Gastroesophageal sphincter (tissue), 4 donors: ENCODE measurements at regions not wholly inside any gene's neighbourhood (a gene's known extent, or its start where the extent isn't known, plus 50 kb on each side); places are given as distances from the start of the nearest gene placed in this dataset.
"Not testable (repeated sequence)": the region's sequence is repeated elsewhere in the genome, so short reads cannot be mapped to it uniquely, and the experiment has no call there.

Source experiments
- ATAC-seq: fragments of 150-250 bp; one replicate; pipeline ENCODE4 v1.9.1; 2016; ENCODE audit warnings: mild to moderate bottlenecking, moderate library complexity
- H3K27ac ChIP-seq, 4 donors: fragments of 200-600 bp; sonication (generic) in 3 of 4; 1 replicate in 3 of 4; 2 replicates in 1 of 4; pipeline ENCODE4 v1.5.1; 2016 to 2019
- H3K27me3 ChIP-seq: fragments of 200-600 bp; sonication (generic); one replicate; pipeline ENCODE4 v1.5.1; 2019
- H3K36me3 ChIP-seq, 2 donors: fragments of 200-600 bp; sonication (generic); one replicate each; pipeline ENCODE4 v1.5.1; 2019; ENCODE audit warnings: control low read depth in 1 of 2
- H3K4me1 ChIP-seq, 3 donors: fragments of 200-600 bp; sonication (generic); 1 replicate in 2 of 3; 2 replicates in 1 of 3; pipeline ENCODE4 v1.5.1; 2016 to 2019; ENCODE audit warnings: control low read depth in 2 of 3
- H3K4me3 ChIP-seq, 2 donors: fragments of 200-600 bp; sonication (generic); one replicate each; pipeline ENCODE4 v1.5.1; 2019; ENCODE audit warnings: mild to moderate bottlenecking in 1 of 2, moderate library complexity in 1 of 2
- H3K9me3 ChIP-seq, 3 donors: fragments of 200-600 bp; sonication (generic); one replicate each; pipeline ENCODE4 v1.5.1; 2017 to 2019; ENCODE audit warnings: control low read depth in 2 of 3
- EP300 ChIP-seq: sonication (generic); formaldehyde crosslinking; IDR thresholded peaks from one replicate; pipeline ENCODE4 v1.6.1; 2017; ENCODE audit warnings: antibody characterized with exemption, mild to moderate bottlenecking
- POLR2A ChIP-seq, 2 donors: fragments of 450-650 bp; IDR thresholded peaks; one replicate each; pipeline ENCODE4 v1.6.1; 2017; ENCODE audit warnings: antibody characterized with exemption in 2 of 2, mild to moderate bottlenecking in 2 of 2, moderate library complexity in 1 of 2
- POLR2AphosphoS5 ChIP-seq: sonication (generic); formaldehyde crosslinking; IDR thresholded peaks from one replicate; pipeline ENCODE4 v1.6.1; 2017; ENCODE audit warnings: antibody characterized with exemption
- WGBS, 2 donors: methylation state at CpG; one replicate each; pipeline ENCODE4 v1.1.5; 2018; ENCODE audit warnings: low coverage in 1 of 2; 5-methylcytosine and 5-hydroxymethylcytosine counted together
- TF ChIP-seq, protein P1 (sequence below), 4 experiments: fragments of 200-600 bp in 2 of 4; fragments of 450-650 bp in 2 of 4; sonication (generic) in 1 of 4; IDR thresholded peaks; one replicate each; pipeline ENCODE4 v1.5.1; 2017 to 2019; ENCODE audit warnings: antibody characterized with exemption in 4 of 4, mild to moderate bottlenecking in 2 of 4, moderate library complexity in 2 of 4

DNA sequence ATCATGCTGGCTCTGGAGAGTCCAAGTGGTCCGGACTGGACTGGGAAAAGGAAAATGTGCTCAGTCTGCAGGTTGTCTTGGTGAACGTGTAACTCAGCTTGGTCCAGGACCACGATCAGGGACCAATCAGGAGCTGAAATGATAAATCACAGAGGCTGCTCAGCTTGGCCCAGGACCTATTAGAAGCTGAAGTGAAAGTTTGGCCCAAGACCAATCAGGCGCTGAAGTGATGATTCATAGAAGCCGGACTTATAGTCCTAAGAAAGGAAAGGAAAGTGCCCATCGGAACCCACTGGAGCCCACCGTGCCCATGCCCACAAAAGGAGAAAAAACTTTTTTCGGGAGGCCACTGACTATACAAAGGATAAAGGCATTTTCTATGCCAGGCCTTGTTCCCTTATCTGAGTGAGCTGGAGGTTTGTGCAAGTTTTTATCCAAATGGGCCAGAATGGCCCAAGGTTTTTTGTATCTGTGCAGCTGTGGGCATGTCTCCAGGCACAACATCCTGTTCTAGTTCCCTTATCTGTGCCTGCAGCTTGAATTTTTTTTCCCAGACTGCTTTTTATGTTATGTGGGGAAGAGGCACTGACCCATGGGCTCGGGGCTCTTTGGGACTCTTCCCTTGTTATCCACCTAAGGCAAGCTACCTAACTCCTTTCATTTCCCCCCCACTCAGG is 194.4 kb downstream of the FAM133A start:
- WGBS, 2 donors = 77 to 87% methylated on average over 5 to 6 of the region's 9 CpGs
- no peak overlapping the region for H3K4me3 ChIP-seq
- ATAC-seq = no peak
- no peaks in the 10 kb centered on the region for H3K36me3 ChIP-seq
- H3K4me1 ChIP-seq = no peaks in the 10 kb centered on the region
- H3K27ac ChIP-seq = no peak overlapping the region
- no peaks in the 10 kb centered on the region for H3K9me3 ChIP-seq
- no peaks in the 10 kb centered on the region for H3K27me3 ChIP-seq
- TF ChIP-seq POLR2AphosphoS5 (no peak), EP300 (no peak), POLR2A (IDR thresholded peaks at IDR 0.05) (no peak)
- TF ChIP-seq, protein P1, sequence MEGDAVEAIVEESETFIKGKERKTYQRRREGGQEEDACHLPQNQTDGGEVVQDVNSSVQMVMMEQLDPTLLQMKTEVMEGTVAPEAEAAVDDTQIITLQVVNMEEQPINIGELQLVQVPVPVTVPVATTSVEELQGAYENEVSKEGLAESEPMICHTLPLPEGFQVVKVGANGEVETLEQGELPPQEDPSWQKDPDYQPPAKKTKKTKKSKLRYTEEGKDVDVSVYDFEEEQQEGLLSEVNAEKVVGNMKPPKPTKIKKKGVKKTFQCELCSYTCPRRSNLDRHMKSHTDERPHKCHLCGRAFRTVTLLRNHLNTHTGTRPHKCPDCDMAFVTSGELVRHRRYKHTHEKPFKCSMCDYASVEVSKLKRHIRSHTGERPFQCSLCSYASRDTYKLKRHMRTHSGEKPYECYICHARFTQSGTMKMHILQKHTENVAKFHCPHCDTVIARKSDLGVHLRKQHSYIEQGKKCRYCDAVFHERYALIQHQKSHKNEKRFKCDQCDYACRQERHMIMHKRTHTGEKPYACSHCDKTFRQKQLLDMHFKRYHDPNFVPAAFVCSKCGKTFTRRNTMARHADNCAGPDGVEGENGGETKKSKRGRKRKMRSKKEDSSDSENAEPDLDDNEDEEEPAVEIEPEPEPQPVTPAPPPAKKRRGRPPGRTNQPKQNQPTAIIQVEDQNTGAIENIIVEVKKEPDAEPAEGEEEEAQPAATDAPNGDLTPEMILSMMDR (IDR thresholded peaks at IDR 0.05) = no peak

DNA sequence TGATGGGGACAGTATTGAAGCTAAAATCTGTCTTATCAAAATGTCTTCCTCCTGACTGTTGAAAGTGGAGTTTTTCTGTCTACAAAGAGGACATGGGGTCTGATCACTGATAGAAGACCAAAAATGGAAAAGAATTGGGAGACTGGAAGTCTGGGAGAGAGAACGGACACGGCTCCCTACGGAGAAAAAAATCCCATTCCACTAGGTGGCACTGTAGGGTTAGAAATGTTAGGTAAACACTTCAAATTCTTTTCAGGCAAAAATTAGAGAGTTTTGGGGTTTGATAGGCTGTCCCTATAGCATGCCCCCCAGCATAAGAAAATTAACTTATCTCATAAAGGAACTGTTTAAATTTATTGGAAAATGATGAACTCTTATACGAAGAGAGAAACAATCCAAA is 200.5 kb downstream of the FAM133A start:
- Histone ChIP-seq H3K4me3 (no peak overlapping the region), H3K4me1 (no peaks in the 10 kb centered on the region), H3K27ac (no peak overlapping the region), H3K36me3 (no peaks in the 10 kb centered on the region), H3K27me3 (no peaks in the 10 kb centered on the region), H3K9me3 (no peaks in the 10 kb centered on the region)
- TF ChIP-seq EP300 (no peak), POLR2AphosphoS5 (no peak)
- TF ChIP-seq, protein P1 (IDR thresholded peaks at IDR 0.05) = peak in 1 of 4 experiments; percentile 35
- no peak for ATAC-seq
- WGBS, 2 donors = 0 to 16% methylated on average over 3 to 4 of the region's 4 CpGs

DNA sequence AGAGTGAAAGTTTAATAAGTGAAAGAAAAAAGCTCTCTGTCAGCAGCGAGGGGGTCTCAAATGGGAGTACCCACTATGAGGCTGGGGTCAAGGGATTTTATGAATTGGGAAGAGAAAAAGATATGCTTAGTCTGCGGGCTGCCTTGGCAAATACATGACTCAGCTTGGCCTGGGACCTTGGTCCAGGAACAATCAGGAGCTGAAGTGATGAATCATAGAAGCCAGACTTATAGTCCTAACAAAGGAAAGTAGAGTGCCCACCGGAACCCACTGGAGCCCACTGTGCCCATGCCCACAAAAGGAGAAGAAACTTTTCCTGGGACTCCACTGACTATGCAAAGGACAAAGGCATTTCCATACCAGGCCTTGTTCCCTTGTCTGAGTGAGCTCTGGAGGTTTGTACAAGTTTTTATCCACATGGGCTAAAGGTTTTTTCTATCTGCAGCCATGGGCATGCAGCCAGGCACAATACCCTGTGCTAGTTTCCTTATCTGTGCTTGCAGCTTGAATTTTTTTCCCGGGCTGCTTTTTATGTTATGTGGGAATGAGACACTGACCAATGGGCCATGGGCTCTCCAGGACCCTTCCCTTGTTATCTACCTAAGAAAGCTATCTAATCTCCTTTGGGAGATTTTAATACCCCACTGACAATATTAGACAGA is 201.7 kb downstream of the FAM133A start:
- H3K27me3 ChIP-seq = no peaks in the 10 kb centered on the region
- H3K36me3 ChIP-seq = no peaks in the 10 kb centered on the region
- no peak for ATAC-seq
- no peaks in the 10 kb centered on the region for H3K4me1 ChIP-seq
- H3K4me3 ChIP-seq = no peak overlapping the region
- H3K9me3 ChIP-seq = no peaks in the 10 kb centered on the region
- no peak overlapping the region for H3K27ac ChIP-seq
- no peak for TF ChIP-seq POLR2AphosphoS5
- TF ChIP-seq POLR2A (IDR thresholded peaks at IDR 0.05) = no peak
- TF ChIP-seq EP300 = no peak
- WGBS, 2 donors = 83% methylated on average over 2 to 4 of the region's 4 CpGs

DNA sequence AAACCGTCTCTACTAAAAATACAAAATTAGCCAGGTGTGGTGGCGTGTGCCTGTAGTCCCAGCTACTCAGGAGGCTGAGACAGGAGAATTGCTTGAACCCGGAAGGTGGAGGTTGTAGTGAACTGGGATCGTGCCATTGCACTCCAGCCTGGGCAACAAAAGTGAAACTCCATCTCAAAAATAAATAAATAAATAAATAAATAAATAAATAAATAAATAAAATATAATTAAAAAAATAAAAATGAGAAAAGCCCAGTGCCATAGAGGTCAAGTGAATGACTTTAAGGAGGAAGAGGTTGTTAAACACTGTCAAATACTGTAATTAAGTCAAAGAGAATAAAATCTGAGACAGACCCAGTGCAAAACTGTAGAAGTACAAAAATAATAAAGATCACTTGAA is 247.0 kb downstream of the FAM133A start:
- not testable (repeated sequence) for H3K4me1 ChIP-seq, H3K4me3 ChIP-seq, H3K27me3 ChIP-seq, H3K9me3 ChIP-seq, H3K36me3 ChIP-seq, H3K27ac ChIP-seq, ATAC-seq
- 80% methylated on average over 1 of the region's 4 CpGs; no CpG with 5 or more reads in 1 of the 2 donors for WGBS, 2 donors

DNA sequence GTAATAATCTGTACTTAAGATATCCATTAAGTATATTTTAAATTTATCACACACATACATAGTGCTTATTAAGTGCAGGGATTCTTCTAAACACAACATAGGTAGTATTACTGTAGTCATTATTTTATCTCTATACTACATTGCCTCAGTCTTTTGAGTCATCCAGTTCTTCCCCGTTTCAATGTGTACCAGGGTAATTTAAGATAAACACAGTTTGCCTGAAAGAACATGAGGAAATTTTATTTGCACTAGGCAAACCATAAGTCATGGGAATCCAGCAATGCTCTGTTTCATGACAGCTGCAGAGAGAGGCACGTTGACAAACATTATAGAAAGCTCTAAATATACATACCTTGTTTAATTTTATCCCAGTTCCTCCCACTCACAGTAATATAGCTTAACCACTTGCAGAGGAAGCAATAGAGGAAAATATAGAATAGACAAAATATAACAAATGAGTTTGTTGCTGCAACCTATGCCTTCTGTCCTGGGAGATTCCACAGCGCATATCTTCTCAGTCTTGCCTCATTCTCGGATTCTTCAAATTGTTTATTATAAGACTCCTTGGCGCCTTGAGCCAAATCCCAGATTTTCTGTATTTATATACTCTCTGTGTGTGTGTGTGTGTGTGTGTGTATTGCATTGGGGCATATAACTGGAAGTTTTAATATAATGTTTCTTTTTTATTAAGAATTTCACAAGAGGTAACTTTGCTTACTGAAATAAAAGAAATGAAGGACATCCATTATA is 258.6 kb downstream of the FAM133A start:
- Histone ChIP-seq H3K27me3 (no peaks in the 10 kb centered on the region), H3K4me3 (no peak overlapping the region), H3K4me1 (no peaks in the 10 kb centered on the region), H3K27ac (no peak overlapping the region), H3K36me3 (no peaks in the 10 kb centered on the region), H3K9me3 (no peaks in the 10 kb centered on the region)
- TF ChIP-seq, protein P1 (IDR thresholded peaks at IDR 0.05) = no peak
- TF ChIP-seq POLR2A (IDR thresholded peaks at IDR 0.05) (no peak), POLR2AphosphoS5 (no peak), EP300 (no peak)
- no peak for ATAC-seq
- WGBS, 2 donors = 44 to 48% methylated on average over 5 of the region's 5 CpGs

DNA sequence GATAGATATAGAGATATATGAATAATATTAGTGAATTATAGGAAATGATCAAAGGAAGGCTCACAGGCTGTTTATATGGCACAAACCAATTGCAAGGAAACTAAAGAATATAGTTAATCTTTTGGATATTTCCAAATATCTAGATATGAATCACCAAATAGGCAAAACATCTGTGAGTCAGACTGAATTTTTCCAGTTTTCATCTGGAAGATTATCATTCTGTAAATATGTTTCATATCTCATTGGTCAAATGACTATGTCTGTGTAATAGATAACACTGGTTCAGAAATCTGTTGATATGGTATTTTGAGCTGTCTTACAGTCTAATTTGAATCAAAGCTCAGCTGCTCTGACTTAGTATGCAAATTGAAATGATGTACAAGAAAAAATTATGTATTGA is 303.6 kb downstream of the FAM133A start:
- H3K4me3 ChIP-seq = no peak overlapping the region
- H3K27me3 ChIP-seq = no peaks in the 10 kb centered on the region
- no peaks in the 10 kb centered on the region for H3K4me1 ChIP-seq
- H3K9me3 ChIP-seq = no peaks in the 10 kb centered on the region
- TF ChIP-seq POLR2A (IDR thresholded peaks at IDR 0.05) = no peak
- TF ChIP-seq POLR2AphosphoS5 = no peak
- no peak for TF ChIP-seq EP300
- TF ChIP-seq, protein P1 (IDR thresholded peaks at IDR 0.05) = no peak
- no peak for ATAC-seq
- H3K36me3 ChIP-seq = no peaks in the 10 kb centered on the region
- H3K27ac ChIP-seq = no peak overlapping the region
